K562 (cell line): ENCODE measurements at regions not wholly inside any gene's neighbourhood (a gene's known extent, or its start where the extent isn't known, plus 50 kb on each side); places are given as distances from the start of the nearest gene placed in this dataset.

Experiments used
- CCAR2 ChIP-seq: fragments of 200-400 bp; formaldehyde crosslinking; IDR thresholded peaks from 2 replicates; pipeline ENCODE4 v1.6.1; 2017; ENCODE audit warnings: mild to moderate bottlenecking, low read depth, low read length
- CHD7 ChIP-seq: fragments of 200-600 bp; sonication (generic); IDR thresholded peaks from one replicate; pipeline ENCODE4 v1.6.1; 2012; ENCODE audit warnings: mild to moderate bottlenecking, low read depth, low read length, inconsistent platforms
- MYNN ChIP-seq, 2 experiments: sonication (generic); formaldehyde crosslinking in 1 of 2; IDR thresholded peaks; 2 replicates each; pipeline versions ENCODE4 v1.5.0 to v1.6.1; 2016 to 2020; ENCODE audit warnings: antibody characterized with exemption in 1 of 2, missing genetic modification reagents in 1 of 2
- RUNX1 ChIP-seq: sonication (generic); IDR thresholded peaks from 2 replicates; pipeline ENCODE4 v1.6.1; 2016; ENCODE audit warnings: antibody characterized with exemption, low read depth
- ZNF224 ChIP-seq: sonication (generic); formaldehyde crosslinking; IDR thresholded peaks from 2 replicates; pipeline ENCODE4 v1.8.0; 2022; ENCODE audit warnings: mild to moderate bottlenecking, missing genetic modification reagents

- TF ChIP-seq CHD7: no peak
- no peak for TF ChIP-seq CCAR2
- no peak for TF ChIP-seq ZNF224 (CRISPR knock-in tag)
- TF ChIP-seq MYNN (IDR thresholded peaks at IDR 0.05): no peak
- no peak for TF ChIP-seq MYNN (CRISPR knock-in tag; IDR thresholded peaks at IDR 0.05)
- no peak for TF ChIP-seq RUNX1
These were observed 229.2 kb upstream of the PLEKHG7 start (continued) for GRCh38 chr12:92473564-92473963.
